ENCODE measurements at regions not wholly inside any gene's neighbourhood (a gene's known extent, or its start where the extent isn't known, plus 50 kb on each side); places are given as distances from the start of the nearest gene placed in this dataset.
"Not testable (repeated sequence)": the region's sequence is repeated elsewhere in the genome, so short reads cannot be mapped to it uniquely, and the experiment has no call there.

GRCh38 chr6:58047389-58047788 is 730.0 kb downstream of the PRIM2 start:
- DNase-seq (ENCODE audit: insufficient read length, low spot score, missing footprints); H3K4me2 ChIP-seq (ENCODE audit: insufficient read depth, low read length); H3K9me3 ChIP-seq (ENCODE audit: low read depth, low read length); H3K27me3 ChIP-seq (ENCODE audit: insufficient read depth, low read length); H3K4me3 ChIP-seq (ENCODE audit: insufficient read depth, low read length); H4K20me1 ChIP-seq (ENCODE audit: insufficient read depth, low read length); H2AFZ ChIP-seq (ENCODE audit: low read length); H3K36me3 ChIP-seq (ENCODE audit: insufficient read depth, low read length); H3K79me2 ChIP-seq (ENCODE audit: insufficient read depth, low read length); H3K27ac ChIP-seq (ENCODE audit: low read depth, low read length); H3K4me1 ChIP-seq (ENCODE audit: insufficient read depth, low read length): not testable (repeated sequence)

GRCh38 chr6:58047865-58048264 is 730.4 kb downstream of the PRIM2 start:
- not testable (repeated sequence) for H3K79me2 ChIP-seq (ENCODE audit: insufficient read depth, low read length); H3K27me3 ChIP-seq (ENCODE audit: insufficient read depth, low read length); H3K9me3 ChIP-seq (ENCODE audit: low read depth, low read length); H2AFZ ChIP-seq (ENCODE audit: low read length); H3K27ac ChIP-seq (ENCODE audit: low read depth, low read length); H4K20me1 ChIP-seq (ENCODE audit: insufficient read depth, low read length); H3K4me3 ChIP-seq (ENCODE audit: insufficient read depth, low read length); H3K36me3 ChIP-seq (ENCODE audit: insufficient read depth, low read length); DNase-seq (ENCODE audit: insufficient read length, low spot score, missing footprints); H3K4me1 ChIP-seq (ENCODE audit: insufficient read depth, low read length); H3K4me2 ChIP-seq (ENCODE audit: insufficient read depth, low read length)

GRCh38 chr6:58055465-58056176 is 738.2 kb downstream of the PRIM2 start:
- not testable (repeated sequence) for DNase-seq (ENCODE audit: insufficient read length, low spot score, missing footprints); H3K27ac ChIP-seq (ENCODE audit: low read depth, low read length); H3K36me3 ChIP-seq (ENCODE audit: insufficient read depth, low read length); H3K9me3 ChIP-seq (ENCODE audit: low read depth, low read length); H3K4me2 ChIP-seq (ENCODE audit: insufficient read depth, low read length); H2AFZ ChIP-seq (ENCODE audit: low read length); H4K20me1 ChIP-seq (ENCODE audit: insufficient read depth, low read length); H3K4me3 ChIP-seq (ENCODE audit: insufficient read depth, low read length); H3K27me3 ChIP-seq (ENCODE audit: insufficient read depth, low read length); H3K79me2 ChIP-seq (ENCODE audit: insufficient read depth, low read length); H3K4me1 ChIP-seq (ENCODE audit: insufficient read depth, low read length)

GRCh38 chr6:58059701-58060100 is 742.3 kb downstream of the PRIM2 start:
- not testable (repeated sequence) for H3K79me2 ChIP-seq (ENCODE audit: insufficient read depth, low read length); H3K36me3 ChIP-seq (ENCODE audit: insufficient read depth, low read length); H3K9me3 ChIP-seq (ENCODE audit: low read depth, low read length); H4K20me1 ChIP-seq (ENCODE audit: insufficient read depth, low read length); H2AFZ ChIP-seq (ENCODE audit: low read length); H3K27me3 ChIP-seq (ENCODE audit: insufficient read depth, low read length); H3K4me1 ChIP-seq (ENCODE audit: insufficient read depth, low read length); H3K4me3 ChIP-seq (ENCODE audit: insufficient read depth, low read length); H3K4me2 ChIP-seq (ENCODE audit: insufficient read depth, low read length); H3K27ac ChIP-seq (ENCODE audit: low read depth, low read length)
- DNase-seq (ENCODE audit: insufficient read length, low spot score, missing footprints): peak; percentile 57

- not testable (repeated sequence) for H3K9me3 ChIP-seq (ENCODE audit: low read depth, low read length); H2AFZ ChIP-seq (ENCODE audit: low read length); H3K27ac ChIP-seq (ENCODE audit: low read depth, low read length); H3K36me3 ChIP-seq (ENCODE audit: insufficient read depth, low read length); H3K79me2 ChIP-seq (ENCODE audit: insufficient read depth, low read length); H3K27me3 ChIP-seq (ENCODE audit: insufficient read depth, low read length); DNase-seq (ENCODE audit: insufficient read length, low spot score, missing footprints); H3K4me3 ChIP-seq (ENCODE audit: insufficient read depth, low read length); H3K4me1 ChIP-seq (ENCODE audit: insufficient read depth, low read length); H3K4me2 ChIP-seq (ENCODE audit: insufficient read depth, low read length); H4K20me1 ChIP-seq (ENCODE audit: insufficient read depth, low read length)
These were observed 746.1 kb downstream of the PRIM2 start for GRCh38 chr6:58063542-58063941.

- H3K4me2 ChIP-seq (ENCODE audit: insufficient read depth, low read length): not testable (repeated sequence)
These were observed 750.6 kb downstream of the PRIM2 start for GRCh38 chr6:58067867-58068548.

More at GRCh38 chr6:58067867-58068548, 750.6 kb downstream of the PRIM2 start:
- H3K9me3 ChIP-seq (ENCODE audit: low read depth, low read length); H3K4me3 ChIP-seq (ENCODE audit: insufficient read depth, low read length); H3K79me2 ChIP-seq (ENCODE audit: insufficient read depth, low read length); DNase-seq (ENCODE audit: insufficient read length, low spot score, missing footprints); H3K4me1 ChIP-seq (ENCODE audit: insufficient read depth, low read length); H3K27ac ChIP-seq (ENCODE audit: low read depth, low read length); H3K36me3 ChIP-seq (ENCODE audit: insufficient read depth, low read length); H3K27me3 ChIP-seq (ENCODE audit: insufficient read depth, low read length); H2AFZ ChIP-seq (ENCODE audit: low read length); H4K20me1 ChIP-seq (ENCODE audit: insufficient read depth, low read length): not testable (repeated sequence)

All from osteoblast (primary cell).